ENCODE measurements at regions not wholly inside any gene's neighbourhood (a gene's known extent, or its start where the extent isn't known, plus 50 kb on each side); places are given as distances from the start of the nearest gene placed in this dataset.
A peak's percentile ranks its signal among the peaks of the same experiment; 100 is the strongest.
"Not testable (repeated sequence)": the region's sequence is repeated elsewhere in the genome, so short reads cannot be mapped to it uniquely, and the experiment has no call there.

GRCh38 chr6:1002989-1003388 lies 308.9 kb upstream of the FOXQ1 start:
- no peak for DNase-seq (ENCODE audit: low spot score)

- DNase-seq (ENCODE audit: low spot score): peak; percentile 52
Measured at GRCh38 chr6:1001655-1002349, 308.9 kb upstream of the EXOC2 start.

- no peak for DNase-seq (ENCODE audit: low spot score)
Measured at GRCh38 chr6:999552-999951, 306.6 kb upstream of the EXOC2 start.

- DNase-seq (ENCODE audit: low spot score): no peak
Measured at GRCh38 chr6:998551-998950, 305.6 kb upstream of the EXOC2 start.

- DNase-seq (ENCODE audit: low spot score): no peak
Measured at GRCh38 chr6:996271-996852, 303.4 kb upstream of the EXOC2 start.

- DNase-seq (ENCODE audit: low spot score): no peak
Measured at GRCh38 chr6:991192-991591, 298.3 kb upstream of the EXOC2 start.

GRCh38 chr6:984031-984430 lies 291.1 kb upstream of the EXOC2 start:
- no peak for DNase-seq (ENCODE audit: low spot score)

- no peak for DNase-seq (ENCODE audit: low spot score)
Measured at GRCh38 chr6:978937-979685, 286.2 kb upstream of the EXOC2 start.

GRCh38 chr6:977226-977625 lies 284.3 kb upstream of the EXOC2 start:
- DNase-seq (ENCODE audit: low spot score): not testable (repeated sequence)

- DNase-seq (ENCODE audit: low spot score): peak; percentile 75
Measured at GRCh38 chr6:971981-972640, 279.2 kb upstream of the EXOC2 start.

GRCh38 chr6:968791-969190 lies 275.9 kb upstream of the EXOC2 start:
- DNase-seq (ENCODE audit: low spot score): no peak

- no peak for DNase-seq (ENCODE audit: low spot score)
Measured at GRCh38 chr6:967701-968100, 274.8 kb upstream of the EXOC2 start.

GRCh38 chr6:965343-965742 lies 272.4 kb upstream of the EXOC2 start:
- no peak for DNase-seq (ENCODE audit: low spot score)

- no peak for DNase-seq (ENCODE audit: low spot score)
Measured at GRCh38 chr6:963456-963855, 270.5 kb upstream of the EXOC2 start.

GRCh38 chr6:961407-961960 lies 268.5 kb upstream of the EXOC2 start:
- no peak for DNase-seq (ENCODE audit: low spot score)

GRCh38 chr6:960356-960755 lies 267.4 kb upstream of the EXOC2 start:
- DNase-seq (ENCODE audit: low spot score): no peak

GRCh38 chr6:958488-958887 lies 265.5 kb upstream of the EXOC2 start:
- peak; percentile 85 for DNase-seq (ENCODE audit: low spot score)

- DNase-seq (ENCODE audit: low spot score): no peak
Measured at GRCh38 chr6:951399-952181, 258.7 kb upstream of the EXOC2 start.

- no peak for DNase-seq (ENCODE audit: low spot score)
Measured at GRCh38 chr6:947235-947934, 254.4 kb upstream of the EXOC2 start.

GRCh38 chr6:946546-946945 lies 253.6 kb upstream of the EXOC2 start:
- peak; percentile 57 for DNase-seq (ENCODE audit: low spot score)

All from AG20443 (cell line).